ENCODE measurements at regions not wholly inside any gene's neighbourhood (a gene's known extent, or its start where the extent isn't known, plus 50 kb on each side); places are given as distances from the start of the nearest gene placed in this dataset.

- TF ChIP-seq CTCF (IDR thresholded peaks at IDR 0.05): no peak
- intact Hi-C loops (cut with DNase I): no loop called here
- H3K27ac ChIP-seq: no peak overlapping the region
- no peak for DNase-seq
- no peaks in the 10 kb centered on the region for H3K27me3 ChIP-seq
- no peaks in the 10 kb centered on the region for H3K9me3 ChIP-seq
- H3K9ac ChIP-seq (ENCODE audit: low read depth in 2 of 2, low read length in 2 of 2): no peak overlapping the region
- no peaks in the 10 kb centered on the region for H3K36me3 ChIP-seq
- H3K4me3 ChIP-seq: no peak overlapping the region
- no peaks in the 10 kb centered on the region for H3K4me1 ChIP-seq
These were observed 79.3 kb upstream of the TSPAN8 start for GRCh38 chr12:71237128-71237527.

- Histone ChIP-seq H3K36me3 (no peaks in the 10 kb centered on the region), H3K4me3 (no peak overlapping the region), H3K27me3 (no peaks in the 10 kb centered on the region), H3K4me1 (no peaks in the 10 kb centered on the region), H3K9ac (ENCODE audit: low read depth in 2 of 2, low read length in 2 of 2) (no peak overlapping the region), H3K9me3 (no peaks in the 10 kb centered on the region), H3K27ac (no peak overlapping the region)
- TF ChIP-seq CTCF (IDR thresholded peaks at IDR 0.05): no peak
- no peak for DNase-seq
- intact Hi-C loops (cut with DNase I): no loop called here
These were observed 78.4 kb upstream of the TSPAN8 start for GRCh38 chr12:71236133-71236660.

GRCh38 chr12:71233083-71233482 lies 75.3 kb upstream of the TSPAN8 start:
- Histone ChIP-seq H3K4me3 (no peak overlapping the region), H3K9me3 (no peaks in the 10 kb centered on the region), H3K27me3 (no peaks in the 10 kb centered on the region), H3K36me3 (no peaks in the 10 kb centered on the region), H3K9ac (ENCODE audit: low read depth in 2 of 2, low read length in 2 of 2) (no peak overlapping the region), H3K27ac (no peak overlapping the region), H3K4me1 (no peaks in the 10 kb centered on the region)
- intact Hi-C loops (cut with DNase I): no loop called here
- TF ChIP-seq CTCF (IDR thresholded peaks at IDR 0.05): no peak
- no peak for DNase-seq

- no peak overlapping the region for H3K4me3 ChIP-seq
- H3K36me3 ChIP-seq: no peaks in the 10 kb centered on the region
- H3K9me3 ChIP-seq: no peaks in the 10 kb centered on the region
- intact Hi-C loops (cut with DNase I): no loop called here
- no peak overlapping the region for H3K9ac ChIP-seq (ENCODE audit: low read depth in 2 of 2, low read length in 2 of 2)
- DNase-seq: no peak
- no peak for TF ChIP-seq CTCF (IDR thresholded peaks at IDR 0.05)
- no peaks in the 10 kb centered on the region for H3K27me3 ChIP-seq
- no peaks in the 10 kb centered on the region for H3K4me1 ChIP-seq
- no peak overlapping the region for H3K27ac ChIP-seq
These were observed 72.7 kb upstream of the TSPAN8 start for GRCh38 chr12:71230542-71230941.

GRCh38 chr12:71223139-71223538 lies 65.3 kb upstream of the TSPAN8 start:
- no peak overlapping the region for H3K27ac ChIP-seq
- TF ChIP-seq CTCF (IDR thresholded peaks at IDR 0.05): no peak
- no peaks in the 10 kb centered on the region for H3K4me1 ChIP-seq
- H3K27me3 ChIP-seq: no peaks in the 10 kb centered on the region
- intact Hi-C loops (cut with DNase I): no loop called here
- no peak for DNase-seq
- no peak overlapping the region for H3K9ac ChIP-seq (ENCODE audit: low read depth in 2 of 2, low read length in 2 of 2)
- H3K9me3 ChIP-seq: no peaks in the 10 kb centered on the region
- H3K4me3 ChIP-seq: no peak overlapping the region
- H3K36me3 ChIP-seq: no peaks in the 10 kb centered on the region

GRCh38 chr12:71222436-71222835 lies 64.6 kb upstream of the TSPAN8 start:
- H3K36me3 ChIP-seq: no peaks in the 10 kb centered on the region
- TF ChIP-seq CTCF (IDR thresholded peaks at IDR 0.05): no peak
- H3K4me3 ChIP-seq: no peak overlapping the region
- DNase-seq: no peak
- no peak overlapping the region for H3K27ac ChIP-seq
- H3K27me3 ChIP-seq: no peaks in the 10 kb centered on the region
- intact Hi-C loops (cut with DNase I): no loop called here
- H3K9ac ChIP-seq (ENCODE audit: low read depth in 2 of 2, low read length in 2 of 2): no peak overlapping the region
- H3K9me3 ChIP-seq: no peaks in the 10 kb centered on the region
- no peaks in the 10 kb centered on the region for H3K4me1 ChIP-seq
